ENCODE measurements at regions not wholly inside any gene's neighbourhood (a gene's known extent, or its start where the extent isn't known, plus 50 kb on each side); places are given as distances from the start of the nearest gene placed in this dataset.

GRCh38 chr3:162269636-162270458 lies 773.2 kb downstream of the OTOL1 start:
- no peak for TF ChIP-seq CTCF (IDR thresholded peaks at IDR 0.05; ENCODE audit: insufficient read depth, low read depth, low read length, missing control alignments)
- DNase-seq (ENCODE audit: low read depth): no peak
- no peak overlapping the region for H3K4me3 ChIP-seq (ENCODE audit: low read depth, low read length)

GRCh38 chr3:162274070-162274469 lies 777.5 kb downstream of the OTOL1 start:
- no peak overlapping the region for H3K4me3 ChIP-seq (ENCODE audit: low read depth, low read length)
- no peak for TF ChIP-seq CTCF (IDR thresholded peaks at IDR 0.05; ENCODE audit: insufficient read depth, low read depth, low read length, missing control alignments)
- DNase-seq (ENCODE audit: low read depth): no peak

- no peak overlapping the region for H3K4me3 ChIP-seq (ENCODE audit: low read depth, low read length)
- no peak for DNase-seq (ENCODE audit: low read depth)
- TF ChIP-seq CTCF (IDR thresholded peaks at IDR 0.05; ENCODE audit: insufficient read depth, low read depth, low read length, missing control alignments): no peak
Observed at GRCh38 chr3:162278834-162279233, 782.2 kb downstream of the OTOL1 start.

- no peak for DNase-seq (ENCODE audit: low read depth)
- no peak for TF ChIP-seq CTCF (IDR thresholded peaks at IDR 0.05; ENCODE audit: insufficient read depth, low read depth, low read length, missing control alignments)
Observed at GRCh38 chr3:162285259-162285658, 788.7 kb downstream of the OTOL1 start.

GRCh38 chr3:162287600-162287999 lies 791.0 kb downstream of the OTOL1 start:
- no peak overlapping the region for H3K4me3 ChIP-seq (ENCODE audit: low read depth, low read length)
- DNase-seq (ENCODE audit: low read depth): no peak
- TF ChIP-seq CTCF (IDR thresholded peaks at IDR 0.05; ENCODE audit: insufficient read depth, low read depth, low read length, missing control alignments): no peak

More at GRCh38 chr3:162285259-162285658, 788.7 kb downstream of the OTOL1 start:
- H3K4me3 ChIP-seq (ENCODE audit: low read depth, low read length): no peak overlapping the region

- TF ChIP-seq CTCF (IDR thresholded peaks at IDR 0.05; ENCODE audit: insufficient read depth, low read depth, low read length, missing control alignments): no peak
- no peak for DNase-seq (ENCODE audit: low read depth)
- H3K4me3 ChIP-seq (ENCODE audit: low read depth, low read length): no peak overlapping the region
Observed at GRCh38 chr3:162292409-162292808, 795.8 kb downstream of the OTOL1 start.

Data from GM12865 (cell line).